GM12878 (cell line): ENCODE measurements at regions not wholly inside any gene's neighbourhood (a gene's known extent, or its start where the extent isn't known, plus 50 kb on each side); places are given as distances from the start of the nearest gene placed in this dataset.

ENCODE experiments used
- CTCF ChIP-seq, 3 experiments: IDR thresholded peaks in 2 of 3; conservative IDR thresholded peaks in 1 of 3; 2 replicates each; pipeline ENCODE4 v1.5.1; 2011; ENCODE audit warnings: low read depth in 3 of 3, low read length in 3 of 3, mild to moderate bottlenecking in 3 of 3, control low read depth in 2 of 3, moderate library complexity in 2 of 3, inconsistent platforms in 1 of 3, mixed read lengths in 1 of 3; ENCODE audit not compliant: control insufficient read depth in 2 of 3, insufficient read depth in 1 of 3; ENCODE audit errors: extremely low read depth in 1 of 3
- FOXM1 ChIP-seq: IDR thresholded peaks from 2 replicates; pipeline ENCODE4 v1.6.1; 2012; ENCODE audit warnings: low read depth, mild to moderate bottlenecking, inconsistent platforms, low read length, moderate library complexity
- HDGF ChIP-seq: fragments of 450-650 bp; IDR thresholded peaks from 2 replicates; pipeline ENCODE4 v1.6.1; 2016; ENCODE audit warnings: antibody characterized with exemption
- MTA3 ChIP-seq: IDR thresholded peaks from 2 replicates; pipeline ENCODE4 v1.6.1; 2012; ENCODE audit warnings: low read length, inconsistent platforms, borderline replicate concordance
- POLR2A ChIP-seq: IDR thresholded peaks from 2 replicates; pipeline ENCODE4 v1.6.1; 2011; ENCODE audit warnings: low read depth, mild to moderate bottlenecking, low read length
- RFX5 ChIP-seq: IDR thresholded peaks from 2 replicates; pipeline ENCODE4 v1.6.1; 2011; ENCODE audit warnings: low read depth, low read length, improper control_type of control experiment
- SP1 ChIP-seq: IDR thresholded peaks from one replicate; pipeline ENCODE4 v1.6.1; 2011; ENCODE audit warnings: low read depth, low read length
- SPI1 ChIP-seq: IDR thresholded peaks from 2 replicates; pipeline ENCODE4 v1.6.1; 2011; ENCODE audit warnings: low read depth, mild to moderate bottlenecking, low read length, moderate library complexity, borderline replicate concordance; ENCODE audit not compliant: insufficient read depth
- SUZ12 ChIP-seq: fragments of 200-600 bp; sonication (generic); IDR thresholded peaks from one replicate; pipeline ENCODE4 v1.6.1; 2018; ENCODE audit warnings: antibody characterized with exemption, mild to moderate bottlenecking; ENCODE audit not compliant: unreplicated experiment
- YY1 ChIP-seq: IDR thresholded peaks from 2 replicates; pipeline ENCODE4 v1.6.1; 2011; ENCODE audit warnings: low read depth, mild to moderate bottlenecking, low read length

GRCh38 chr18:75880266-75880665, 452.8 kb upstream of the SMIM21 start:
- TF ChIP-seq FOXM1, result no peak
- TF ChIP-seq HDGF, result no peak
- no peak for TF ChIP-seq MTA3
- no peak for TF ChIP-seq SPI1
- TF ChIP-seq POLR2A, result no peak
- no peak for TF ChIP-seq SP1
- TF ChIP-seq YY1, result no peak
- no peak for TF ChIP-seq CTCF (IDR thresholded peaks at IDR 0.05 in 2 of 3, conservative IDR thresholded peaks at IDR 0.05 in 1 of 3; ENCODE audit: control insufficient read depth in 2 of 3, extremely low read depth in 1 of 3, insufficient read depth in 1 of 3, low read depth in 3 of 3, low read length in 3 of 3)
- TF ChIP-seq RFX5, result no peak
- no peak for TF ChIP-seq SUZ12
